Memory B cell (primary cell): ENCODE measurements at regions not wholly inside any gene's neighbourhood (a gene's known extent, or its start where the extent isn't known, plus 50 kb on each side); places are given as distances from the start of the nearest gene placed in this dataset.
"Not testable (repeated sequence)": the region's sequence is repeated elsewhere in the genome, so short reads cannot be mapped to it uniquely, and the experiment has no call there.

Experiments used
- ATAC-seq: fragments of 150-1000 bp; cut with Tn5 transposase; 2 replicates; pipeline ENCODE4 v1.10.0; 2021; ENCODE audit warnings: low read depth, mild to moderate bottlenecking, moderate library complexity
- DNase-seq, 2 donors: peaks; one replicate each; pipeline ENCODE4 v3.0.0; 2022; ENCODE audit warnings: low spot score in 2 of 2
- H3K27ac Mint-ChIP-seq: one replicate; pipeline ENCODE4 v1.8.0; 2022; ENCODE audit warnings: mild to moderate bottlenecking, moderate library complexity, mixed read lengths
- H3K27me3 Mint-ChIP-seq: one replicate; pipeline ENCODE4 v1.8.0; 2022; ENCODE audit warnings: mixed read lengths
- H3K36me3 Mint-ChIP-seq: one replicate; pipeline ENCODE4 v1.8.0; 2022; ENCODE audit warnings: mild to moderate bottlenecking, mixed read lengths
- H3K4me1 Mint-ChIP-seq: one replicate; pipeline ENCODE4 v1.8.0; 2022; ENCODE audit warnings: mixed read lengths
- H3K4me3 Mint-ChIP-seq: one replicate; pipeline ENCODE4 v1.8.0; 2022; ENCODE audit warnings: mild to moderate bottlenecking, moderate library complexity, mixed read lengths
- H3K9me3 Mint-ChIP-seq: one replicate; pipeline ENCODE4 v1.8.0; 2022; ENCODE audit warnings: mixed read lengths

- H3K4me3 Mint-ChIP-seq, result no peak overlapping the region
- peaks cover 3% of the 10 kb centered on the region for H3K27me3 Mint-ChIP-seq
- peaks cover 3% of the 10 kb centered on the region for H3K4me1 Mint-ChIP-seq
- peaks cover 8% of the 10 kb centered on the region for H3K36me3 Mint-ChIP-seq
- ATAC-seq, result no peak
- H3K27ac Mint-ChIP-seq, result no peak overlapping the region
- no peak for DNase-seq
- H3K9me3 Mint-ChIP-seq, result peaks cover 25% of the 10 kb centered on the region
These were observed 109.6 kb upstream of the FAM3C start for GRCh38 chr7:121505540-121506182.

- DNase-seq (no peak), ATAC-seq (no peak)
- H3K4me3 Mint-ChIP-seq, result no peak overlapping the region
- H3K9me3 Mint-ChIP-seq, result peaks cover 25% of the 10 kb centered on the region
- H3K27ac Mint-ChIP-seq, result no peak overlapping the region
- H3K27me3 Mint-ChIP-seq, result peaks cover 3% of the 10 kb centered on the region
- peaks cover 3% of the 10 kb centered on the region for H3K4me1 Mint-ChIP-seq
- peaks cover 8% of the 10 kb centered on the region for H3K36me3 Mint-ChIP-seq
These were observed 108.9 kb upstream of the FAM3C start for GRCh38 chr7:121505021-121505420.

GRCh38 chr7:121504482-121504881 lies 108.4 kb upstream of the FAM3C start:
- Mint-ChIP-seq H3K27ac (no peak overlapping the region), H3K4me3 (no peak overlapping the region), H3K9me3 (peaks cover 22% of the 10 kb centered on the region), H3K27me3 (peaks cover under 1% of the 10 kb centered on the region), H3K36me3 (peaks cover 8% of the 10 kb centered on the region), H3K4me1 (peaks cover 3% of the 10 kb centered on the region)
- DNase-seq (no peak), ATAC-seq (no peak)

GRCh38 chr7:121503730-121504129 lies 107.6 kb upstream of the FAM3C start:
- DNase-seq (no peak), ATAC-seq (no peak)
- Mint-ChIP-seq H3K4me1 (peaks cover 3% of the 10 kb centered on the region), H3K4me3 (no peak overlapping the region), H3K27ac (no peak overlapping the region), H3K36me3 (peaks cover 8% of the 10 kb centered on the region), H3K27me3 (no peaks in the 10 kb centered on the region), H3K9me3 (peaks cover 22% of the 10 kb centered on the region)

- no peak for DNase-seq
- ATAC-seq, result peak; percentile 42
- no peak overlapping the region for H3K27ac Mint-ChIP-seq
- peaks cover 22% of the 10 kb centered on the region for H3K9me3 Mint-ChIP-seq
- no peak overlapping the region for H3K4me3 Mint-ChIP-seq
- H3K36me3 Mint-ChIP-seq, result peaks cover 8% of the 10 kb centered on the region
- H3K4me1 Mint-ChIP-seq, result peaks cover 3% of the 10 kb centered on the region
- no peaks in the 10 kb centered on the region for H3K27me3 Mint-ChIP-seq
These were observed 106.9 kb upstream of the FAM3C start for GRCh38 chr7:121503039-121503438.

GRCh38 chr7:121501566-121501965 lies 105.5 kb upstream of the FAM3C start:
- ATAC-seq (no peak), DNase-seq (no peak)
- H3K4me3 Mint-ChIP-seq, result no peak overlapping the region
- H3K27ac Mint-ChIP-seq, result no peak overlapping the region
- peaks cover 15% of the 10 kb centered on the region for H3K9me3 Mint-ChIP-seq
- no peaks in the 10 kb centered on the region for H3K27me3 Mint-ChIP-seq
- peaks cover 4% of the 10 kb centered on the region for H3K36me3 Mint-ChIP-seq
- H3K4me1 Mint-ChIP-seq, result peaks cover 3% of the 10 kb centered on the region

GRCh38 chr7:121500360-121501058 lies 104.4 kb upstream of the FAM3C start:
- no peak for DNase-seq

GRCh38 chr7:121499624-121500023 lies 103.5 kb upstream of the FAM3C start:
- peaks cover 8% of the 10 kb centered on the region for H3K4me1 Mint-ChIP-seq
- no peaks in the 10 kb centered on the region for H3K36me3 Mint-ChIP-seq
- H3K4me3 Mint-ChIP-seq, result no peak overlapping the region
- no peak overlapping the region for H3K27ac Mint-ChIP-seq
- ATAC-seq (no peak), DNase-seq (no peak)
- peaks cover 4% of the 10 kb centered on the region for H3K9me3 Mint-ChIP-seq
- no peaks in the 10 kb centered on the region for H3K27me3 Mint-ChIP-seq

More at GRCh38 chr7:121500360-121501058, 104.4 kb upstream of the FAM3C start:
- no peak for ATAC-seq
- H3K9me3 Mint-ChIP-seq, result peaks cover 9% of the 10 kb centered on the region
- no peaks in the 10 kb centered on the region for H3K36me3 Mint-ChIP-seq
- no peak overlapping the region for H3K4me3 Mint-ChIP-seq
- no peak overlapping the region for H3K27ac Mint-ChIP-seq
- H3K27me3 Mint-ChIP-seq, result no peaks in the 10 kb centered on the region
- peaks cover 3% of the 10 kb centered on the region for H3K4me1 Mint-ChIP-seq

GRCh38 chr7:121498816-121499215 lies 102.7 kb upstream of the FAM3C start:
- H3K27me3 Mint-ChIP-seq, result no peaks in the 10 kb centered on the region
- no peak for ATAC-seq

GRCh38 chr7:121497545-121497944 lies 101.4 kb upstream of the FAM3C start:
- H3K27me3 Mint-ChIP-seq, H3K9me3 Mint-ChIP-seq, DNase-seq, H3K36me3 Mint-ChIP-seq, ATAC-seq, H3K4me3 Mint-ChIP-seq, H3K27ac Mint-ChIP-seq, H3K4me1 Mint-ChIP-seq: not testable (repeated sequence)

More at GRCh38 chr7:121498816-121499215, 102.7 kb upstream of the FAM3C start:
- no peak for DNase-seq
- Mint-ChIP-seq H3K36me3 (no peaks in the 10 kb centered on the region), H3K9me3 (peaks cover 3% of the 10 kb centered on the region), H3K4me3 (no peak overlapping the region), H3K4me1 (peaks cover 8% of the 10 kb centered on the region), H3K27ac (no peak overlapping the region)

- Mint-ChIP-seq H3K27me3 (no peaks in the 10 kb centered on the region), H3K9me3 (no peaks in the 10 kb centered on the region), H3K4me1 (peaks cover 6% of the 10 kb centered on the region), H3K27ac (no peak overlapping the region), H3K36me3 (no peaks in the 10 kb centered on the region), H3K4me3 (no peak overlapping the region)
- ATAC-seq (no peak), DNase-seq (no peak)
These were observed 98.4 kb upstream of the FAM3C start for GRCh38 chr7:121494516-121494915.

- ATAC-seq (no peak), DNase-seq (no peak)
- H3K4me3 Mint-ChIP-seq, result no peak overlapping the region
- no peaks in the 10 kb centered on the region for H3K27me3 Mint-ChIP-seq
- H3K36me3 Mint-ChIP-seq, result no peaks in the 10 kb centered on the region
- no peak overlapping the region for H3K27ac Mint-ChIP-seq
- peaks cover 6% of the 10 kb centered on the region for H3K4me1 Mint-ChIP-seq
- H3K9me3 Mint-ChIP-seq, result no peaks in the 10 kb centered on the region
These were observed 97.4 kb upstream of the FAM3C start for GRCh38 chr7:121493553-121493952.

- Mint-ChIP-seq H3K9me3 (no peaks in the 10 kb centered on the region), H3K27me3 (no peaks in the 10 kb centered on the region)
These were observed 94.2 kb upstream of the FAM3C start for GRCh38 chr7:121490309-121490708.

GRCh38 chr7:121489440-121489839 lies 93.3 kb upstream of the FAM3C start:
- Mint-ChIP-seq H3K4me1 (peaks cover 3% of the 10 kb centered on the region), H3K4me3 (no peak overlapping the region), H3K36me3 (no peaks in the 10 kb centered on the region), H3K27ac (no peak overlapping the region), H3K9me3 (no peaks in the 10 kb centered on the region), H3K27me3 (no peaks in the 10 kb centered on the region)
- ATAC-seq (no peak), DNase-seq (no peak)

More at GRCh38 chr7:121490309-121490708, 94.2 kb upstream of the FAM3C start:
- Mint-ChIP-seq H3K27ac (no peak overlapping the region), H3K36me3 (no peaks in the 10 kb centered on the region), H3K4me1 (peaks cover 6% of the 10 kb centered on the region), H3K4me3 (no peak overlapping the region)
- DNase-seq (no peak), ATAC-seq (no peak)
